GM20000 (cell line): ENCODE measurements at regions not wholly inside any gene's neighbourhood (a gene's known extent, or its start where the extent isn't known, plus 50 kb on each side); places are given as distances from the start of the nearest gene placed in this dataset.

Source experiments
- DNase-seq: peaks from one replicate; pipeline ENCODE4 v3.0.0; 2012; ENCODE audit warnings: low spot score
- TF ChIP-seq, protein P1 (sequence below): IDR thresholded peaks from 2 replicates; pipeline ENCODE4 v1.5.1; 2012; ENCODE audit warnings: mild to moderate bottlenecking, control low read depth; ENCODE audit errors: extremely low read depth, missing control alignments

- DNase-seq, result no peak
- TF ChIP-seq, protein P1, sequence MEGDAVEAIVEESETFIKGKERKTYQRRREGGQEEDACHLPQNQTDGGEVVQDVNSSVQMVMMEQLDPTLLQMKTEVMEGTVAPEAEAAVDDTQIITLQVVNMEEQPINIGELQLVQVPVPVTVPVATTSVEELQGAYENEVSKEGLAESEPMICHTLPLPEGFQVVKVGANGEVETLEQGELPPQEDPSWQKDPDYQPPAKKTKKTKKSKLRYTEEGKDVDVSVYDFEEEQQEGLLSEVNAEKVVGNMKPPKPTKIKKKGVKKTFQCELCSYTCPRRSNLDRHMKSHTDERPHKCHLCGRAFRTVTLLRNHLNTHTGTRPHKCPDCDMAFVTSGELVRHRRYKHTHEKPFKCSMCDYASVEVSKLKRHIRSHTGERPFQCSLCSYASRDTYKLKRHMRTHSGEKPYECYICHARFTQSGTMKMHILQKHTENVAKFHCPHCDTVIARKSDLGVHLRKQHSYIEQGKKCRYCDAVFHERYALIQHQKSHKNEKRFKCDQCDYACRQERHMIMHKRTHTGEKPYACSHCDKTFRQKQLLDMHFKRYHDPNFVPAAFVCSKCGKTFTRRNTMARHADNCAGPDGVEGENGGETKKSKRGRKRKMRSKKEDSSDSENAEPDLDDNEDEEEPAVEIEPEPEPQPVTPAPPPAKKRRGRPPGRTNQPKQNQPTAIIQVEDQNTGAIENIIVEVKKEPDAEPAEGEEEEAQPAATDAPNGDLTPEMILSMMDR, result no peak
These were observed 52.4 kb upstream of the CFAP46 start for GRCh38 chr10:132994811-132995210.

- DNase-seq, result no peak
- TF ChIP-seq, protein P1, result no peak
These were observed 51.9 kb upstream of the CFAP46 start for GRCh38 chr10:132994185-132994796.

DNA sequence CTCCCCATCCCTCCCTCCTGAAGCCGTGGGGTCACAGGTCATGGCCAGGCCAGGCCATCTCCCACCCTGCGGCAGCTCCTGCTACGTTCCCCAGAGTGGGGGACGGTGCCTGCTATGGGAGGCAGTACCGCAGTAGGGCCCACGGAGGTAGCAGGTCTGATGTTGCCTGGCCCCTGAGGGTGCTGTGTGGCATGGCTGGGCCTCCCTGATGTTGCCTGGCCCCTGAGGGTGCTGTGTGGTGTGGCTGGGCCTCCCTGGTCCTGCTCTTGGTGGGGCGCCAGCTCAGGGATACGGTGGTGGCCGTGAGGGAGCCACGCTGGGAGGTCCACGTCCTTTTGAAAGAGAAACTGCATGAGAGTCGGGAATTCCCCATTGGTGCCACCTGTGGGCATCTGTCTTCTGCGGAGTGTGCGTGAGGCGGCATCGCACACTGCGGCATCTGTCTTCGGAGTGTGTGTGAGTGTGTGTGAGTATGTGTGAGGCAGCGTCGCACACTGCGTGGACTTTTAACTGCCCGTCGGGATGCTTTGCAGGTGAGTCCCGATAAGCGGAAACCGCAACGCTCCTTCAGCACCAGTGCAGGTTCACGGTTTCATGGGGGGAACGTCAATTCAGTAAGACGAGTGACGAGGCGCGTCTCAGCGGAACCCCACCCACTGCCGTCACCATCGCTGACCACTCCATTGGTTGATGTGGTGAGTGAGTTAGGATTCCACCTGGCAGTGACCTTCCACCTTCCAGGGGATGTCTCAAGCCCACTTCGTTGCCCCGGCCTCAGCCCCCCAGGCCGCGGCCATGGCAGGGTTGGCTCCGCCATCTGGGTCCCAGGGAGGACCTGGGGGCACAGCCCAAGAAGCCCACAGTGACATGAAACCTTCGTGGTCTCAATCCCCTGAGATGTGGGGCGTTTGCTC is 51.2 kb upstream of the CFAP46 start:
- no peak for DNase-seq
- TF ChIP-seq, protein P1, result no peak

- no peak for DNase-seq
- TF ChIP-seq, protein P1, result no peak
These were observed 50.3 kb upstream of the CFAP46 start for GRCh38 chr10:132992433-132993215.
